ENCODE measurements at regions not wholly inside any gene's neighbourhood (a gene's known extent, or its start where the extent isn't known, plus 50 kb on each side); places are given as distances from the start of the nearest gene placed in this dataset.

GRCh38 chr16:65521633-65522328 is 399.9 kb upstream of the CDH11 start:
- DNase-seq (ENCODE audit: low read depth, low spot score): no peak

GRCh38 chr16:65519402-65519801 is 397.5 kb upstream of the CDH11 start:
- DNase-seq (ENCODE audit: low read depth, low spot score): no peak

GRCh38 chr16:65515193-65515592 is 393.3 kb upstream of the CDH11 start:
- DNase-seq (ENCODE audit: low read depth, low spot score): no peak

- no peak for DNase-seq (ENCODE audit: low read depth, low spot score)
These were observed 389.0 kb upstream of the CDH11 start for GRCh38 chr16:65510850-65511249.

- DNase-seq (ENCODE audit: low read depth, low spot score): no peak
These were observed 388.4 kb upstream of the CDH11 start for GRCh38 chr16:65510241-65510640.

GRCh38 chr16:65509172-65509571 is 387.3 kb upstream of the CDH11 start:
- DNase-seq (ENCODE audit: low read depth, low spot score): no peak

DNA sequence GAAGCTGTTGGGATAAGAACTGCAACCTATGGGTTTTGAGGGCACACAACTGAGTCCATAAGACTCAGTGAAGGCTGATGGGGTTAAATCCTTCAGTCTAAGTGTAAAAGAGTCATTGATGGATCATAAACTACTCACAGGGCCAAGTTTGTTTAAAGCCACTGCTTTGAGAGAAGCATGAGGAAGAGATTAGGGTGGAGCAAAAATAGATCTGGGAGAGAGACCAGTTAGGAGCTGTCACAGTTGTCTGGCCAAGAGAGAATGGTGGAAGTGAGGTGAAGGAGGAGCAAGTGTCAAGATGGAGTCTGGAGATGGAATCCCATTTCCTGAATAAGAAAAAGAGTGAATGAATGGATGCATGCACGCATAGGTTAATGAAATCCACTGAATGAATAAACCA is 379.1 kb upstream of the CDH11 start:
- no peak for DNase-seq (ENCODE audit: low read depth, low spot score)

DNA sequence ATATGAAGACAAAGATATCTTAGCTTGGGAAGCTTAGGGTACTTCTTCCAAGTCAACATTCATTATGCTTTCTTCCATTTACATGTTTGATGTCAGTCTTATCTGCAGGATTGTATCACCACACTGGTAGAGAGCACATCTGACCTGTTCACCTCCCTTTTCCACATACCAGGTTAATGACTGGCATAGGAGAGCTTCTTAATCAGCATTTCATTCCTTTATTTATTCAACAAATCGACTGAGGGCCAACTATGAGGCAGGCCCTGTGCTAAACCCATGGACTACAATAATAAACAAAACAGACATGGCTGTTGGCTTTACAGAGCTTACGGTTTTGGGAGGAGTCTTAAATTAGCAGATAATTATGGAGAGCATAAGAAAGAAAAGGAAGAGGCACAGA is 378.1 kb upstream of the CDH11 start:
- no peak for DNase-seq (ENCODE audit: low read depth, low spot score)

DNA sequence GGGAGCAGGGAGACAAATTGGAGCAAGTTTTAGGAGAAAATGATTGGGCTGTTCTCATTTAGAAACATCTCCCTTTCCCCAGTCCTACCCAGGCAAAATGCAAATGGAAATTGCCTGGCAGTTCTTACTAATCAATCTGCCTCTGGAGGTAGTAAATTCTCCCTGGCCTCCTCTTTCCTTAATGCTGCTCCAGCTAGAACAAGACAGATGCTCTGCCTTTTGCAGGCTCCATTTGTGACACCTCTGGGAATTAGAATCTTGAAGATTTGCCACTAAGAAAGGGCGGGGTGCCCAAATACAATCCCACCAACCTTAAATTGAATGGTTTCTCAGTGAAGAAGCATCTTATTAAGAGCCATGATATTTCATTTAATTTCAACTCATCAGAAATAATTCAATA is 377.7 kb upstream of the CDH11 start:
- no peak for DNase-seq (ENCODE audit: low read depth, low spot score)

DNA sequence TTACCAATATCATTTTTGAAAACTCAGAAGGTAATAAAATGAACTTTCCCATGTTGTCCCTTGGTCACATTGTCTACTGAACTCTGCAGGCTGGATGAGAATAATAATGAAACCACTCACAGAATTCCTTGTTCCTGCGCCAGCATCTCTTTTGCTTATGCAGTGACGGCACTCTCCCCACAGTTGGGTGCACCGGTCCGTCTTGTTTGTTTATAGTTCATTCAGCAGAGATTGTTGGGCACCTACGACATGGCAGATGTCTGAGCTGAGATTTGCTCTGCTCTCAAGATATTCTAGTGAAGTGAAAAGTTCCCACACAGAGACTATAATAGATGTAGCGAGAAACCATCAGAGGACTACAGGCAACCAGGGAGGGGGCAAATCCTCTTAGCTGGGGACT is 375.7 kb upstream of the CDH11 start:
- no peak for DNase-seq (ENCODE audit: low read depth, low spot score)

GRCh38 chr16:65495106-65495505 is 373.2 kb upstream of the CDH11 start:
- no peak for DNase-seq (ENCODE audit: low read depth, low spot score)

GRCh38 chr16:65494609-65495008 is 372.7 kb upstream of the CDH11 start:
- no peak for DNase-seq (ENCODE audit: low read depth, low spot score)

DNA sequence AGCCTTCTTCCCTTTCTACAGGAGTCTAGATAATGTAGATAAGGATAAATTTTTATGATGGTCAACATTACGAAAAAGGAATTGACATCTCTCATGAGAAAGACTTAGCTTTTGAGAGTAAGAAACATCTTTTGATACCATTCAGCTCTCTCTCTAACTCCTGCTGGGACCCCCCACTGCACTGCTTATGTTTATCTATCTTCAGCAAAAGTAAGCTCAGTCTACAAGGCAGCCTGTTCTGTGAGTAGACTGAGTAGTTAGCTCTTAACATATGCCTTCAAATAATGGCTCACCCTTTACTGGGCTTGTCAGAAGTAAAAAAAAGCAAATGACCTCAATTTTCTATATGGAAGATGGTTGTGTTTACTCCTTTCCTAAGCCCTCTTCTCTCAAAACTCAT is 372.2 kb upstream of the CDH11 start:
- no peak for DNase-seq (ENCODE audit: low read depth, low spot score)

DNA sequence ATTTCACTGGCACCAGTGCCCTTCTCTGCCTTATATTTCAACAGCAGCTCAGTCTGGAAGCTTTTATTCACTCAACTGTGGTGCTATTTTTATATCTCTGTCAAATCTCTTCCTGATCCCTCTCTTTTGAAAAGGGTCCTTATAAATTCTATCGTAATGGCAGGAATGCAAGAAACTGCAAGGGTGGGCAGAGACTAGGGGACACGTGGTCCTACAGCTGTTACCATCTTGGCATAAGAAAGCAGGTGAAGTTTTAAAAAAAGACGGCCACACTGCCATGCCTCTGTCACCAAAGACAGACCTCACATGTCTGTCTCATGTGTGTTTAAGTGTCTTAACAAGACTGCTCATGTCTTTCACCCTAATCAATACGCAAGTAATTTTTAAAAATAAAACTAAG is 368.4 kb upstream of the CDH11 start:
- DNase-seq (ENCODE audit: low read depth, low spot score): no peak

DNA sequence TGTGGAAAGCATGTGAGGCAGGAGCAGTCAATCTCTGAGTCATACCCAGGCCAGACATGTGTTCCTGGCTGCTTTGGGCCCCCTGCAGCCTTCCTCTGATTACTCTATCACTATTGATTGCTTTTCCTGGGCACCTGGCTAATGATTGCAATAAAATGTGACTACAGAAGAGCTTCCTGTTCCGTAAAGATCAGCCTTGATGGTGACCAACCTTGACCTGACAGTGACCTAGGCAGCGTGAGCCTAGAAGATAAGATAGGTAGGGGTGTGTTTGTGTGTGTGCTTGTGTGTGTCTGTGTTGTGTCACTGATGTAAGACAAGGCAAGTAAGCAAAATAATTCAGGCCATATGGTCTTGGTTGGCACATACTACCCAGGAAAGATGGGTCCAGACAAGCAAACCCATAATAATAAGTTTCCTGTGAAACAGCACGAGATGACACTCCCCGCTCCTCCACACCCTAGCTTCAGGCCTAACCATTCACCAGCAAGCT is 367.7 kb upstream of the CDH11 start:
- DNase-seq (ENCODE audit: low read depth, low spot score): no peak

DNA sequence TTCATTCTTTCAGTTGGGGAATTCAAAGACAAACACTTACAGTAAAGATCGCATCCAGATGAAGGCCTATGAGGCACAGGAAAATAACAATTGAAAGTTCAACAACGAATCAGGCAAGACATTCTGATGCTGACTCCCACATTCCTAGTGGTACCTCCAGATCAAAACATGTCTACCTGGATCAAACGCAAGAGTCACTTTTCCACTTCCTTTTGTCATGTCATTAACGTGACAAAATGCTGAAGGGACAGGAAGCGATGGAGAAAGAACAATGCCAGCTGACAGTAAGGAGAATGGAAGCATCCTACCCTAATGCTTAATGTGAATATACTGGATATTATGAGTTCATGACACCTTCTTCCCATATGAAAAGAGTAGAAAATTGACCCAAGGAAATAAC is 365.4 kb upstream of the CDH11 start:
- no peak for DNase-seq (ENCODE audit: low read depth, low spot score)

DNA sequence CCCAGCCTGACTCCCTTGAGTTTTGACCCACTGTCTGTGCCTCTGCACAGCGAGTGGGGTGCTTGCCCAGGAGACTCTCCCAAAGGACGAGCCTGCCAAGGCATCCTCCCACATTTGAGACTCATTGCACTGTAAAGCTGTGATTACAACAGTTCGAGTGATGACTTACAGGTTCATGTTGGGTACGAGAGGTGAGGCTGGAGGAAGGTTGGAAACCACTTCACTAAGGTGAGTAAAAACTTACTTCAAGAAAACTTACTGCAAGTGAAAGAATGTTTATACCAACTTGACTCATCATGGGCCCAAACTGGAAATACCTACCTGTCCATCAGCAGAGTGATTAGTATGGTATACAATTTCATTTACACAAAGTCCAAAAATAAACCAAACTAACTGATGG is 360.1 kb upstream of the CDH11 start:
- DNase-seq (ENCODE audit: low read depth, low spot score): no peak

- no peak for DNase-seq (ENCODE audit: low read depth, low spot score)
These were observed 358.6 kb upstream of the CDH11 start for GRCh38 chr16:65480281-65481091.

- DNase-seq (ENCODE audit: low read depth, low spot score): no peak
These were observed 354.6 kb upstream of the CDH11 start for GRCh38 chr16:65476448-65476955.

DNA sequence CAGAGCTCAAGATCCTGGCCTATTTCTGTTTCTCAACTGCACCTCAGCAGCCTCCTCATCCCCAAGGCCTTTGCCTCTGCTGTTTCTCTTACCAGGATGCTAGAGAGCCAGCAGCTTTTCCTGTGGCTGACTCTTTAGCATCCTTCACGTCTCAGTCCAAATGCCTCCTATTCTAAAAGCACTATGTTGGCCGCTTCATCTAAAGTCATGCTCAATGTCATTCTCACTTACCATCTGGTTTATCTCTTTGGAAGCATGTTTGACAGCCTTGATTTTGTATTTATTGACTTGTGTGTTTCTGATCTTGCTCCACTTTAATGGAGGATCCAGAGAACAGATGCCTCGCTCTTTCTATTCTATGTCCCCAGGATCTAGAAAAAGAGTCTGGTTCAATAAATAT is 351.8 kb upstream of the CDH11 start:
- DNase-seq (ENCODE audit: low read depth, low spot score): no peak

GRCh38 chr16:65469116-65469515 is 347.3 kb upstream of the CDH11 start:
- DNase-seq (ENCODE audit: low read depth, low spot score): no peak

- DNase-seq (ENCODE audit: low read depth, low spot score): no peak
These were observed 346.3 kb upstream of the CDH11 start for GRCh38 chr16:65468133-65468532.
